IMR-90 (cell line): ENCODE measurements at regions not wholly inside any gene's neighbourhood (a gene's known extent, or its start where the extent isn't known, plus 50 kb on each side); places are given as distances from the start of the nearest gene placed in this dataset.

Experiments used
- ATAC-seq: fragments of 200-7000 bp; cut with Tn5 transposase; 2 replicates; pipeline ENCODE4 v1.9.1; 2020; ENCODE audit warnings: low read depth, mild to moderate bottlenecking, moderate library complexity
- BruUV-seq: library from RNA; stranded (reverse); fragments of 400-500 nt; replicated peaks from 2 replicates; lab custom pipeline; 2021; lab: Mats Ljungman, UMichigan
- CTCF ChIA-PET: fragments of 300-600 bp; formaldehyde crosslinking; extraction: SDS; loops from one replicate; lab custom pipeline; 2021; ENCODE audit warnings: antibody characterized with exemption; lab: Yijun Ruan, JAX
- POLR2A ChIA-PET: fragments of 300-600 bp; sonication (Branson Sonifier 250); formaldehyde crosslinking; loops from one replicate; lab custom pipeline; 2022; ENCODE audit warnings: antibody characterized with exemption; ENCODE audit not compliant: unreplicated experiment; lab: Charles Lee
- DNase-seq: peaks from one replicate; pipeline ENCODE4 v3.0.0; 2013
- H2AFZ ChIP-seq: replicated peaks from 2 replicates; pipeline ENCODE3; 2013; ENCODE audit warnings: low read length, mild to moderate bottlenecking; ENCODE audit not compliant: poor library complexity
- H2AK5ac ChIP-seq: 2 replicates; pipeline ENCODE4 v1.6.1; 2013; ENCODE audit warnings: low read depth, low read length, inconsistent platforms
- H2AK9ac ChIP-seq: replicated peaks from 2 replicates; pipeline ENCODE3; 2013; ENCODE audit warnings: mild to moderate bottlenecking, low read depth, low read length, moderate library complexity; ENCODE audit not compliant: poor library complexity
- H2BK120ac ChIP-seq: 2 replicates; pipeline ENCODE4 v1.6.1; 2013; ENCODE audit warnings: low read depth, low read length, inconsistent platforms
- H2BK15ac ChIP-seq: 3 replicates; pipeline ENCODE4 v1.6.1; 2013; ENCODE audit warnings: low read depth, low read length, inconsistent platforms
- H2BK20ac ChIP-seq: 2 replicates; pipeline ENCODE4 v1.6.1; 2013; ENCODE audit warnings: low read depth, mild to moderate bottlenecking, inconsistent platforms, low read length, moderate library complexity
- H2BK5ac ChIP-seq: 2 replicates; pipeline ENCODE4 v1.6.1; 2013; ENCODE audit warnings: mild to moderate bottlenecking, low read depth, low read length, inconsistent platforms; ENCODE audit not compliant: poor library complexity, severe bottlenecking
- H3K14ac ChIP-seq: replicated peaks from 2 replicates; pipeline ENCODE4 v1.6.1; 2013; ENCODE audit warnings: low read depth, low read length, inconsistent platforms
- H3K18ac ChIP-seq: 2 replicates; pipeline ENCODE4 v1.6.1; 2013; ENCODE audit warnings: low read depth, low read length, control low read depth
- H3K23ac ChIP-seq: 2 replicates; pipeline ENCODE4 v1.6.1; 2013; ENCODE audit warnings: low read depth, low read length, inconsistent platforms
- H3K27ac ChIP-seq: 2 replicates; pipeline ENCODE4 v1.5.1; 2013; ENCODE audit warnings: mild to moderate bottlenecking, control low read depth, low read length; ENCODE audit not compliant: insufficient read depth
- H3K27me3 ChIP-seq: 2 replicates; pipeline ENCODE4 v1.6.1; 2013; ENCODE audit warnings: low read length; ENCODE audit not compliant: control insufficient read depth, insufficient read depth
- H3K36me3 ChIP-seq: 2 replicates; pipeline ENCODE4 v1.6.1; 2013; ENCODE audit warnings: low read length, mixed read lengths; ENCODE audit not compliant: control insufficient read depth, insufficient read depth
- H3K4ac ChIP-seq: 2 replicates; pipeline ENCODE4 v1.6.1; 2013; ENCODE audit warnings: low read depth, low read length, inconsistent platforms
- H3K4me1 ChIP-seq: 2 replicates; pipeline ENCODE4 v1.6.1; 2013; ENCODE audit warnings: low read length, mixed read lengths; ENCODE audit not compliant: control insufficient read depth, insufficient read depth
- H3K4me2 ChIP-seq: 2 replicates; pipeline ENCODE4 v1.6.1; 2013; ENCODE audit warnings: low read depth, mild to moderate bottlenecking, control low read depth, low read length, moderate library complexity
- H3K4me3 ChIP-seq: 2 replicates; pipeline ENCODE4 v1.5.1; 2013; ENCODE audit warnings: low read depth, mild to moderate bottlenecking, control low read depth, low read length, moderate library complexity; ENCODE audit not compliant: insufficient read depth
- H3K56ac ChIP-seq: 2 replicates; pipeline ENCODE4 v1.6.1; 2013; ENCODE audit warnings: low read length, inconsistent platforms; ENCODE audit not compliant: insufficient read depth; ENCODE audit errors: extremely low read depth
- H3K79me1 ChIP-seq, 2 experiments: 2 replicates each; pipeline ENCODE4 v1.6.1; 2013; ENCODE audit warnings: low read length in 2 of 2, inconsistent platforms in 1 of 2, low read depth in 1 of 2
- H3K9ac ChIP-seq: 2 replicates; pipeline ENCODE4 v1.6.1; 2013; ENCODE audit warnings: low read depth, low read length, control low read depth
- H3K9me1 ChIP-seq: 2 replicates; pipeline ENCODE4 v1.6.1; 2013; ENCODE audit warnings: low read length, inconsistent platforms; ENCODE audit not compliant: insufficient read depth
- H3K9me3 ChIP-seq: 2 replicates; pipeline ENCODE4 v1.6.1; 2013; ENCODE audit warnings: low read length; ENCODE audit not compliant: control insufficient read depth, insufficient read depth
- H4K20me1 ChIP-seq: 2 replicates; pipeline ENCODE4 v1.6.1; 2013; ENCODE audit warnings: low read length, inconsistent platforms; ENCODE audit not compliant: insufficient read depth
- H4K5ac ChIP-seq: 2 replicates; pipeline ENCODE4 v1.6.1; 2013; ENCODE audit warnings: mild to moderate bottlenecking, low read depth, low read length, control low read depth
- H4K8ac ChIP-seq, 2 experiments: 2 replicates each; pipeline ENCODE4 v1.6.1; 2013; ENCODE audit warnings: low read depth in 2 of 2, low read length in 2 of 2, control low read depth in 1 of 2, inconsistent platforms in 1 of 2
- H4K91ac ChIP-seq: 2 replicates; pipeline ENCODE4 v1.6.1; 2013; ENCODE audit warnings: low read depth, low read length, inconsistent platforms; ENCODE audit not compliant: insufficient read depth
- NFE2L2 ChIP-seq: fragments of 150-350 bp; IDR thresholded peaks from 2 replicates; pipeline ENCODE4 v1.6.1; 2016; ENCODE audit warnings: low read depth, mild to moderate bottlenecking, low read length
- RAD21 ChIP-seq: IDR thresholded peaks from 2 replicates; pipeline ENCODE4 v1.6.1; 2012; ENCODE audit warnings: low read length, improper control_type of control experiment
- RCOR1 ChIP-seq: IDR thresholded peaks from 2 replicates; pipeline ENCODE4 v1.6.1; 2012; ENCODE audit warnings: mild to moderate bottlenecking, low read length, improper control_type of control experiment; ENCODE audit not compliant: insufficient replicate concordance
- RFX5 ChIP-seq: IDR thresholded peaks from 2 replicates; pipeline ENCODE4 v1.8.0; 2012; ENCODE audit warnings: low read depth, mild to moderate bottlenecking, low read length, moderate library complexity
- WGBS, 2 experiments: methylation state at CpG; one replicate each; pipeline versions ENCODE4 v1.1.5 to v1.1.7; 2013; ENCODE audit warnings: missing lambda C conversion rate in 2 of 2; ENCODE audit not compliant: insufficient read length in 1 of 2; ENCODE audit errors: extremely low coverage in 2 of 2; 5-methylcytosine and 5-hydroxymethylcytosine counted together
- dilution Hi-C: fragments of 300-500 bp; cut with HindIII; formaldehyde crosslinking; loops from one replicate; pipeline ENCODE4 v1.14.3; 2018; ENCODE audit warnings: low sequenced_read_pairs; ENCODE audit not compliant: unreplicated experiment
- in situ Hi-C: fragments of 300-500 bp; cut with MboI; formaldehyde crosslinking; loops from 3 replicates; pipeline ENCODE4 v1.14.3; 2019; ENCODE audit warnings: low sequenced_read_pairs, inconsistent platforms, mixed read lengths
- intact Hi-C: fragments of 100-400 bp; cut with micrococcal nuclease; formaldehyde crosslinking; loops from 2 replicates; pipeline ENCODE4 v1.10.0; 2022
- TF ChIP-seq, protein P1 (sequence below): fragments of 150-350 bp; IDR thresholded peaks from 2 replicates; pipeline ENCODE4 v1.6.1; 2016; ENCODE audit warnings: low read depth, mild to moderate bottlenecking, low read length, moderate library complexity, borderline replicate concordance

DNA sequence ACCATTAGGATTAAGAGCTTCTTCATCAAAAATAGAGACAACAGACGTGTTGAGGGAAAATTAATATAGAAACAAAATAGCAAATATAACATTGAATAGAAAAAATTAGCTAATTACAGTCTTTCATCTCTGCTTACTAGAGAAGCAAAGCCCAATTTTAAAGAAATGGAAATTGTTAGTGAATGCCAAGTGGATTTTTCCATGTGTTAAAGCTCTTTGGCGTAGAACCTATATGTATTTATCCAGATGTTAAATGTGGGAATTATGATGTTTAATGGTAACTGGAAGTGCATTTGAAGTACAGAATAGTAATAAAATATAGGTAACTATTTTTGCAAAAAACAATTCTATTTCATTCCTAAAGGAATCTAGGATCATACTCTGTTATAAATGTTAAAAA lies 212.0 kb upstream of the COL3A1 start:
- H2BK5ac ChIP-seq = no peak overlapping the region
- no peak overlapping the region for H3K14ac ChIP-seq
- no peak overlapping the region for H2AFZ ChIP-seq
- H3K4me3 ChIP-seq = no peak overlapping the region
- no peak for ATAC-seq
- no peak for DNase-seq
- no CpG with 5 or more reads among the region's 2 CpGs for WGBS, 2 experiments
- H3K9ac ChIP-seq = no peak overlapping the region
- intact Hi-C loops = no loop called here
- H3K4ac ChIP-seq = no peak overlapping the region
- peaks cover 3% of the 10 kb centered on the region; the same call in 1 of the 2 replicates for H3K9me3 ChIP-seq
- no TSS peak for BruUV-seq
- no peak overlapping the region for H2BK120ac ChIP-seq
- no peak overlapping the region for H3K18ac ChIP-seq
- H3K79me1 ChIP-seq = no peaks in the 10 kb centered on the region
- no peaks in the 10 kb centered on the region for H3K9me1 ChIP-seq
- no peak for TF ChIP-seq NFE2L2
- TF ChIP-seq RAD21 = no peak
- TF ChIP-seq RFX5 = no peak
- no peak for TF ChIP-seq RCOR1
- TF ChIP-seq, protein P1, sequence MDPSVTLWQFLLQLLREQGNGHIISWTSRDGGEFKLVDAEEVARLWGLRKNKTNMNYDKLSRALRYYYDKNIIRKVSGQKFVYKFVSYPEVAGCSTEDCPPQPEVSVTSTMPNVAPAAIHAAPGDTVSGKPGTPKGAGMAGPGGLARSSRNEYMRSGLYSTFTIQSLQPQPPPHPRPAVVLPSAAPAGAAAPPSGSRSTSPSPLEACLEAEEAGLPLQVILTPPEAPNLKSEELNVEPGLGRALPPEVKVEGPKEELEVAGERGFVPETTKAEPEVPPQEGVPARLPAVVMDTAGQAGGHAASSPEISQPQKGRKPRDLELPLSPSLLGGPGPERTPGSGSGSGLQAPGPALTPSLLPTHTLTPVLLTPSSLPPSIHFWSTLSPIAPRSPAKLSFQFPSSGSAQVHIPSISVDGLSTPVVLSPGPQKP = no peak
- no peak overlapping the region for H4K8ac ChIP-seq
- no peaks in the 10 kb centered on the region for H3K27me3 ChIP-seq
- no peak overlapping the region for H2AK5ac ChIP-seq
- no peaks in the 10 kb centered on the region for H4K20me1 ChIP-seq
- POLR2A ChIA-PET = interaction anchor here (0.6 kb wide), 1 partner anchor 212 kb away, joined by 3 read pairs; no protein-coding TSS in a partner anchor
- H2AK9ac ChIP-seq = no peak overlapping the region
- no peak overlapping the region for H3K27ac ChIP-seq
- no peak overlapping the region for H2BK20ac ChIP-seq
- no peak overlapping the region for H2BK15ac ChIP-seq
- H3K4me1 ChIP-seq = no peaks in the 10 kb centered on the region
- H3K56ac ChIP-seq = no peak overlapping the region
- CTCF ChIA-PET = no interaction called here
- no peak overlapping the region for H4K91ac ChIP-seq
- dilution Hi-C loops = no loop called here
- H3K4me2 ChIP-seq = no peak overlapping the region
- no peak overlapping the region for H3K23ac ChIP-seq
- in situ Hi-C loops = no loop called here
- no peak overlapping the region for H4K5ac ChIP-seq
- no peaks in the 10 kb centered on the region for H3K36me3 ChIP-seq
